ENCODE measurements at regions not wholly inside any gene's neighbourhood (a gene's known extent, or its start where the extent isn't known, plus 50 kb on each side); places are given as distances from the start of the nearest gene placed in this dataset.

GRCh38 chr4:127145006-127145540, 487.7 kb upstream of the INTU start:
- Histone ChIP-seq H3K4me3 (no peak overlapping the region), H3K9me3 (replicated peaks in 1 of 3) (no peaks in the 10 kb centered on the region), H3K27ac (no peak overlapping the region), H3K4me1 (replicated peaks in 1 of 2) (no peaks in the 10 kb centered on the region), H3K36me3 (replicated peaks in 1 of 2) (no peaks in the 10 kb centered on the region), H3K27me3 (no peaks in the 10 kb centered on the region)
- no peak for TF ChIP-seq POLR2A (IDR thresholded peaks at IDR 0.05)
- no peak for TF ChIP-seq CTCF (IDR thresholded peaks at IDR 0.05)
- WGBS, 4 donors, result 66 to 83% (median 81%) methylated on average over 5 of the region's 5 CpGs
- intact Hi-C loops (cut with DNase I), result no loop called here
- DNase-seq, result no peak

GRCh38 chr4:127148165-127148564, 484.6 kb upstream of the INTU start:
- Histone ChIP-seq H3K27ac (no peak overlapping the region), H3K27me3 (no peaks in the 10 kb centered on the region), H3K9me3 (replicated peaks in 1 of 3) (no peaks in the 10 kb centered on the region), H3K4me3 (no peak overlapping the region), H3K36me3 (replicated peaks in 1 of 2) (no peaks in the 10 kb centered on the region), H3K4me1 (replicated peaks in 1 of 2) (no peaks in the 10 kb centered on the region)
- intact Hi-C loops (cut with DNase I), result no loop called here
- TF ChIP-seq CTCF (IDR thresholded peaks at IDR 0.05) (no peak), POLR2A (IDR thresholded peaks at IDR 0.05) (no peak)
- no peak for DNase-seq

GRCh38 chr4:127149086-127149485, 483.7 kb upstream of the INTU start:
- intact Hi-C loops (cut with DNase I), result no loop called here
- Histone ChIP-seq H3K9me3 (replicated peaks in 1 of 3) (no peaks in the 10 kb centered on the region), H3K4me1 (replicated peaks in 1 of 2) (no peaks in the 10 kb centered on the region), H3K27ac (no peak overlapping the region), H3K4me3 (no peak overlapping the region), H3K36me3 (replicated peaks in 1 of 2) (no peaks in the 10 kb centered on the region), H3K27me3 (no peaks in the 10 kb centered on the region)
- no peak for TF ChIP-seq CTCF (IDR thresholded peaks at IDR 0.05)
- TF ChIP-seq POLR2A (IDR thresholded peaks at IDR 0.05), result no peak
- 78 to 93% (median 88%) methylated on average over 3 of the region's 3 CpGs for WGBS, 4 donors
- DNase-seq, result no peak

GRCh38 chr4:127151941-127152340, 480.8 kb upstream of the INTU start:
- Histone ChIP-seq H3K9me3 (replicated peaks in 1 of 3) (no peaks in the 10 kb centered on the region), H3K4me3 (no peak overlapping the region), H3K36me3 (replicated peaks in 1 of 2) (no peaks in the 10 kb centered on the region), H3K27me3 (no peaks in the 10 kb centered on the region), H3K27ac (no peak overlapping the region), H3K4me1 (replicated peaks in 1 of 2) (no peaks in the 10 kb centered on the region)
- intact Hi-C loops (cut with DNase I), result no loop called here
- no peak for DNase-seq
- TF ChIP-seq POLR2A (IDR thresholded peaks at IDR 0.05), result no peak
- no peak for TF ChIP-seq CTCF (IDR thresholded peaks at IDR 0.05)
